Keratinocyte (primary cell): ENCODE measurements at regions not wholly inside any gene's neighbourhood (a gene's known extent, or its start where the extent isn't known, plus 50 kb on each side); places are given as distances from the start of the nearest gene placed in this dataset.

Experiments used
- DNase-seq: peaks from one replicate; pipeline ENCODE4 v3.0.0-alpha.2; 2011; ENCODE audit warnings: low read depth, missing footprints, low spot score
- FAIRE-seq: peaks from 2 replicates; lab custom pipeline; 2011; peaks lifted over from hg19 to GRCh38; lab: Jason Lieb, UNC
- H2AFZ ChIP-seq: 2 replicates; pipeline ENCODE4 v1.6.0; 2012; ENCODE audit warnings: low read length, control low read depth, inconsistent platforms; ENCODE audit not compliant: control insufficient read depth
- H3K27ac ChIP-seq: 2 replicates; pipeline ENCODE4 v1.5.1; 2011; ENCODE audit warnings: low read length; ENCODE audit not compliant: control insufficient read depth, insufficient read depth
- H3K27me3 ChIP-seq: 3 replicates; pipeline ENCODE4 v1.6.0; 2011; ENCODE audit warnings: low read length; ENCODE audit not compliant: control insufficient read depth, insufficient read depth; ENCODE audit errors: extremely low read depth
- H3K36me3 ChIP-seq, 2 experiments: 2 replicates in 1 of 2; 3 replicates in 1 of 2; pipeline ENCODE4 v1.5.1; 2011; ENCODE audit warnings: low read length in 2 of 2, mild to moderate bottlenecking in 1 of 2; ENCODE audit not compliant: control insufficient read depth in 2 of 2, insufficient read depth in 2 of 2; ENCODE audit errors: extremely low read depth in 1 of 2
- H3K4me1 ChIP-seq: 3 replicates; pipeline ENCODE4 v1.5.1; 2011; ENCODE audit warnings: low read length; ENCODE audit not compliant: control insufficient read depth, insufficient read depth; ENCODE audit errors: extremely low read depth
- H3K4me2 ChIP-seq: 3 replicates; pipeline ENCODE4 v1.6.0; 2011; ENCODE audit warnings: low read depth, low read length; ENCODE audit not compliant: control insufficient read depth, insufficient read depth; ENCODE audit errors: extremely low read depth
- H3K4me3 ChIP-seq, 3 experiments: fragments of 200-600 bp in 1 of 3; sonication (generic) in 1 of 3; 2 replicates in 2 of 3; 3 replicates in 1 of 3; pipeline ENCODE4 v1.5.1; 2011 to 2016; ENCODE audit warnings: low read length in 3 of 3, mild to moderate bottlenecking in 3 of 3, control low read depth in 2 of 3, inconsistent platforms in 1 of 3, low read depth in 1 of 3, mixed read lengths in 1 of 3, mixed run types in 1 of 3, moderate library complexity in 1 of 3; ENCODE audit not compliant: control insufficient read depth in 2 of 3, insufficient read depth in 2 of 3; ENCODE audit errors: extremely low read depth in 1 of 3
- H3K79me2 ChIP-seq: 2 replicates; pipeline ENCODE4 v1.6.0; 2012; ENCODE audit warnings: low read length; ENCODE audit not compliant: control insufficient read depth, insufficient read depth
- H3K9ac ChIP-seq: 3 replicates; pipeline ENCODE4 v1.6.0; 2011; ENCODE audit warnings: low read length; ENCODE audit not compliant: control insufficient read depth, insufficient read depth; ENCODE audit errors: extremely low read depth
- H3K9me1 ChIP-seq: 3 replicates; pipeline ENCODE4 v1.6.0; 2011; ENCODE audit warnings: low read length; ENCODE audit not compliant: control insufficient read depth, insufficient read depth; ENCODE audit errors: extremely low read depth
- H3K9me3 ChIP-seq: 2 replicates; pipeline ENCODE4 v1.5.1; 2012; ENCODE audit warnings: low read depth, low read length; ENCODE audit not compliant: control insufficient read depth
- H4K20me1 ChIP-seq: 3 replicates; pipeline ENCODE4 v1.6.0; 2011; ENCODE audit warnings: low read length; ENCODE audit not compliant: control insufficient read depth, insufficient read depth; ENCODE audit errors: extremely low read depth
- CTCF ChIP-seq, 3 experiments: IDR thresholded peaks in 1 of 3; conservative IDR thresholded peaks in 1 of 3; optimal IDR thresholded peaks in 1 of 3; 2 replicates in 2 of 3; 3 replicates in 1 of 3; pipeline versions ENCODE3 to v1.5.1; 2011; ENCODE audit warnings: low read length in 3 of 3, mild to moderate bottlenecking in 3 of 3, moderate library complexity in 2 of 3, control low read depth in 1 of 3, inconsistent platforms in 1 of 3; ENCODE audit not compliant: insufficient read depth in 2 of 3; ENCODE audit errors: extremely low read depth in 1 of 3
- EZH2 ChIP-seq: IDR thresholded peaks from one replicate; pipeline ENCODE4 v1.6.1; 2012; ENCODE audit warnings: inconsistent platforms, mild to moderate bottlenecking, low read length, moderate library complexity
- dilution Hi-C: fragments of 300-500 bp; cut with MboI; formaldehyde crosslinking; loops from one replicate; pipeline ENCODE4 v1.7.0; 2020; ENCODE audit warnings: low sequenced_read_pairs; ENCODE audit not compliant: extremely low pct_ligation_motif_present

DNA sequence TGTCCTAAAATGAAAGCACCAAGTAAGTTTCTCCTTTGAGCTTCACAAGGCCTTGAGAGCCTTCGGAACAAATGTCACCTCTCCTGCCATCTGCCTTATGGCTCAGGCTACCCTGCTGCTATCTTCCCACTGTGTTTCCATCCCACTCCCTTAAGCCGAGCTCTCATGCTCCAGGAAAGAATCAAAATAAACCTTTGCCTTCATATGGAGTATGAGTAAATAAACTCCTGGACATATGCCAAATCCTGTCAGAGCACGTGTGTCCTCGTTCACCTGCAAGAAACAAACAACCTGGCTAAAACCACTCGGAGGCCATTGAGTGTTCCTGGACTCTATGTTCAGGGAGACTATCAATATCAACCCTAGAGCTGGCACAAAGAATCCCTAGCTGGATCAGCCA, 122.3 kb upstream of the CCDC112 start:
- FAIRE-seq (no peak), DNase-seq (no peak)
- no peak for TF ChIP-seq EZH2
- no peak for TF ChIP-seq CTCF (optimal IDR thresholded peaks at IDR 0.05 in 1 of 3, IDR thresholded peaks at IDR 0.05 in 1 of 3, conservative IDR thresholded peaks at IDR 0.05 in 1 of 3; ENCODE audit: extremely low read depth in 1 of 3, insufficient read depth in 2 of 3, low read length in 3 of 3)
- H2AFZ ChIP-seq: no peak overlapping the region
- no peaks in the 10 kb centered on the region for H3K79me2 ChIP-seq
- dilution Hi-C loops: no loop called here
- peaks cover 39% of the 10 kb centered on the region for H3K4me1 ChIP-seq
- no peak overlapping the region for H3K9ac ChIP-seq
- no peaks in the 10 kb centered on the region for H3K27me3 ChIP-seq
- no peaks in the 10 kb centered on the region for H4K20me1 ChIP-seq
- no peak overlapping the region for H3K4me3 ChIP-seq
- no peak overlapping the region for H3K27ac ChIP-seq
- H3K9me3 ChIP-seq: no peaks in the 10 kb centered on the region
- no peak overlapping the region for H3K4me2 ChIP-seq
- no peaks in the 10 kb centered on the region for H3K36me3 ChIP-seq
- no peaks in the 10 kb centered on the region for H3K9me1 ChIP-seq

GRCh38 chr5:115417076-115417475, 120.6 kb upstream of the CCDC112 start:
- Histone ChIP-seq H3K36me3 (no peaks in the 10 kb centered on the region), H3K4me1 (peaks cover 27% of the 10 kb centered on the region), H3K27ac (no peak overlapping the region), H3K4me2 (no peak overlapping the region), H3K9me3 (no peaks in the 10 kb centered on the region), H3K79me2 (no peaks in the 10 kb centered on the region), H2AFZ (no peak overlapping the region), H3K9me1 (no peaks in the 10 kb centered on the region), H4K20me1 (no peaks in the 10 kb centered on the region), H3K9ac (no peak overlapping the region), H3K4me3 (no peak overlapping the region), H3K27me3 (no peaks in the 10 kb centered on the region)
- DNase-seq (no peak), FAIRE-seq (no peak)
- no peak for TF ChIP-seq EZH2
- TF ChIP-seq CTCF (optimal IDR thresholded peaks at IDR 0.05 in 1 of 3, IDR thresholded peaks at IDR 0.05 in 1 of 3, conservative IDR thresholded peaks at IDR 0.05 in 1 of 3; ENCODE audit: extremely low read depth in 1 of 3, insufficient read depth in 2 of 3, low read length in 3 of 3): no peak
- dilution Hi-C loops: no loop called here
